ENCODE measurements at regions not wholly inside any gene's neighbourhood (a gene's known extent, or its start where the extent isn't known, plus 50 kb on each side); places are given as distances from the start of the nearest gene placed in this dataset.

DNA sequence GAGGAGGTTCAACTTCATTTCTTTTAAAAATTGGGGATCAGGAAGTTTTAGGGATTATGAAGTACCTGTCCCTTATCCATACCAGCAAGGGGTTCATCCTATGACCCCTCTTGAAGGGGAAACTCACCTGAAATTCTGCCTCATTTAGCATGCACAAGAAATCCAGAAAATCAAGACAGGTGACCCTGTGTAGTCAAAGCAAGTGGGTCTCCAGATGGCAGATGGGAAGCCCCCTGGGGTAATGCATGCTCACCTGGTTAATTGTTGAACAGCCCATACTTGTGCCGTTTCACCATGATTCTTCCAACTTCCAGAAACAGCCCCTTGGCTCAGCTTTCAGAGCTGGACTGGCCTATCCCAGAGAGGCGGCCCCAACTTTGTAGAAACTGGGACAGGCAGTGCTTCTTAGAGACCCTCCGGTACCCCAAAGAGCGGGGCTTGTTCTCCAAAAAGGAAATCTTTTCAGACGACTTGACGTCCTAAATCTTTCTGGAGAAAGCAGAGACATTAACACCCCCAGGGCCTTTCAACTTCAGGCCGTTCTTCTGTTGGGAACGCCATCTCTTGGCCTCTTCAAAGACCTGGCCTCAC is 66.3 kb upstream of the ESRRB start:
- no peaks in the 10 kb centered on the region for H3K27me3 ChIP-seq (ENCODE audit: control insufficient read depth, insufficient read depth, low read length)
- no peaks in the 10 kb centered on the region for H3K9me3 ChIP-seq (ENCODE audit: control insufficient read depth, low read length)
- no peak overlapping the region for H3K4me2 ChIP-seq (ENCODE audit: low read length)
- no peaks in the 10 kb centered on the region for H3K36me3 ChIP-seq (ENCODE audit: control insufficient read depth, insufficient read depth, low read length)
- H3K27ac ChIP-seq: no peak overlapping the region
- no peak overlapping the region for H3K9ac ChIP-seq
- TF ChIP-seq, protein P1, sequence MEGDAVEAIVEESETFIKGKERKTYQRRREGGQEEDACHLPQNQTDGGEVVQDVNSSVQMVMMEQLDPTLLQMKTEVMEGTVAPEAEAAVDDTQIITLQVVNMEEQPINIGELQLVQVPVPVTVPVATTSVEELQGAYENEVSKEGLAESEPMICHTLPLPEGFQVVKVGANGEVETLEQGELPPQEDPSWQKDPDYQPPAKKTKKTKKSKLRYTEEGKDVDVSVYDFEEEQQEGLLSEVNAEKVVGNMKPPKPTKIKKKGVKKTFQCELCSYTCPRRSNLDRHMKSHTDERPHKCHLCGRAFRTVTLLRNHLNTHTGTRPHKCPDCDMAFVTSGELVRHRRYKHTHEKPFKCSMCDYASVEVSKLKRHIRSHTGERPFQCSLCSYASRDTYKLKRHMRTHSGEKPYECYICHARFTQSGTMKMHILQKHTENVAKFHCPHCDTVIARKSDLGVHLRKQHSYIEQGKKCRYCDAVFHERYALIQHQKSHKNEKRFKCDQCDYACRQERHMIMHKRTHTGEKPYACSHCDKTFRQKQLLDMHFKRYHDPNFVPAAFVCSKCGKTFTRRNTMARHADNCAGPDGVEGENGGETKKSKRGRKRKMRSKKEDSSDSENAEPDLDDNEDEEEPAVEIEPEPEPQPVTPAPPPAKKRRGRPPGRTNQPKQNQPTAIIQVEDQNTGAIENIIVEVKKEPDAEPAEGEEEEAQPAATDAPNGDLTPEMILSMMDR (IDR thresholded peaks at IDR 0.05): no peak
- H3K4me3 ChIP-seq (ENCODE audit: low read depth, low read length): no peak overlapping the region
- no peaks in the 10 kb centered on the region for H3K79me2 ChIP-seq
- H3K4me1 ChIP-seq: no peaks in the 10 kb centered on the region
- H2AFZ ChIP-seq: no peak overlapping the region

DNA sequence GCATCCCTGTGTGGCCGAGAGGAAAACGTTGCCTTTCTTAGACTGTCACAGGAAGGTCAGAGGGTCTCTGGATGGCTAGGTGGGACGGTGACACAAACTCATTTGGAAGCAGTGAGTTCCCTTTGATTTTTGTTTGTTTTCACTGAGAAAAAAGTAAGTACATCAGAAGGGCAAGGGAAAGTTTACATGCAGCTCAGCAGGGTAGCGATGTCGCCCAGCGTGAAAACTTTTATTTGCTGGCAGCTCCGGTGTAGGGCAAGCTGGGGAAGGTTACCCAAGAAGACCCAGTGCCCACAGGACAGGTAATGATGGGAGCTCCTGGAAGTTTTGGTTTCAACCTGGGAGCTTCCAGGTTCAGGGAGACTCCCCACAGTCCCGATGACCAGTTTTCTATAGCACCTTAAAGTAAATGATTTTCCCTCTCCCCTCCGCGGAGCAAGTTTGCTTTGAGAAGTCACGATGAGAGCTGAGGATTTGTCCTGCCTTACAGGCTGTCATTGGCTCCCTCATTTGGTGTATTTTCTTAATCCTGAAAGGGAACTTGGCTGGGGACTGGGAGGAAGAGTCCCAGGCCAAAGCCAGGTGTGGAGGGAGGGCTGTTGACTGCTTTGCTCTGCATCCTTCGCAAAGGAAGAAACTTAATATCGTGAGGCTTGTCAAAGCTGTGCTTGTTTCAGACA is 64.7 kb upstream of the ESRRB start:
- Histone ChIP-seq H3K9ac (no peak overlapping the region), H3K9me3 (ENCODE audit: control insufficient read depth, low read length) (no peaks in the 10 kb centered on the region), H3K4me3 (ENCODE audit: low read depth, low read length) (no peak overlapping the region), H3K27me3 (ENCODE audit: control insufficient read depth, insufficient read depth, low read length) (no peaks in the 10 kb centered on the region), H3K4me2 (ENCODE audit: low read length) (no peak overlapping the region), H3K4me1 (no peaks in the 10 kb centered on the region), H3K27ac (no peak overlapping the region), H3K36me3 (ENCODE audit: control insufficient read depth, insufficient read depth, low read length) (no peaks in the 10 kb centered on the region), H3K79me2 (no peaks in the 10 kb centered on the region), H2AFZ (no peak overlapping the region)
- TF ChIP-seq, protein P1 (IDR thresholded peaks at IDR 0.05): no peak

DNA sequence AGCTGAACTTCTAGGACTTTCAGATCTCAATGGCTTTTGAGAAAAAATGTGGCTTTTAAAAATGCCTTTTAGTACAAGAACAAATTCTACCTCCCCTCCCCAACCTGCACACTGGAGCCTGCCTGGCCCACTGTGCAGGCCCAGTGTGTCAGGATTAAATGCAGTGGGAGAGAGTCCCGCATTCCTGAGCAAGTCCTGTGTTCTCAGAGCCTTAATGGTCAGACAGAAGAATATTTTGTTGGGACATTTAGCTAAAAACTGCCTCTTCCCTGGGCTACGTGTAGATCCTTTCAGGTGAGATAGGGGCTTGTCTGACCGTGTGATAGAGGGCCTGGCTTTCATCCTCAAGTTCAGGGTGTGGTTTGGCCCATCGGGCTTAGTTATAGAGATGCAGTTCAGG is 63.1 kb upstream of the ESRRB start:
- Histone ChIP-seq H3K9me3 (ENCODE audit: control insufficient read depth, low read length) (no peaks in the 10 kb centered on the region), H3K79me2 (no peaks in the 10 kb centered on the region), H3K4me2 (ENCODE audit: low read length) (no peak overlapping the region), H3K27ac (no peak overlapping the region), H2AFZ (no peak overlapping the region), H3K4me1 (no peaks in the 10 kb centered on the region), H3K27me3 (ENCODE audit: control insufficient read depth, insufficient read depth, low read length) (no peaks in the 10 kb centered on the region), H3K9ac (no peak overlapping the region), H3K4me3 (ENCODE audit: low read depth, low read length) (no peak overlapping the region), H3K36me3 (ENCODE audit: control insufficient read depth, insufficient read depth, low read length) (no peaks in the 10 kb centered on the region)
- TF ChIP-seq, protein P1 (IDR thresholded peaks at IDR 0.05): no peak

DNA sequence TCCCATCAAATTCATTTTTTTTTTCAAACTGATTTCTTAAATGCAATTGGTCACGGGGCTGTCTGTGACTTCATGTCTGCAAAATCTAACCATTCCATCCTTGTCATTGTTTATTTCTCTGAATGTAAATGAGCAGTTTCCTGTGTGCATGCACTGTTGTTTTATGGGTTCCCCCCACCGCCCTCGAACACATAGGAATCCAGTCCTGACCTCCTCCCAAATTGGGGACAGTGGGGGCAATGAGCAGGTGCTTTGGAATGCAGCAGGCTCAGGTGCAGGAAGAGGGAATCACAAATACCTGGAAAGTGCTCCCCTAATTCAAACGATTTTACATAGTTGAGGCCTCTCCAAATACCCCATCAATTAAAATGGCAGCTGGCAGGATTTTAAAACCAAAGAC is 62.6 kb upstream of the ESRRB start:
- TF ChIP-seq, protein P1 (IDR thresholded peaks at IDR 0.05): no peak
- Histone ChIP-seq H3K36me3 (ENCODE audit: control insufficient read depth, insufficient read depth, low read length) (no peaks in the 10 kb centered on the region), H3K9me3 (ENCODE audit: control insufficient read depth, low read length) (no peaks in the 10 kb centered on the region), H2AFZ (no peak overlapping the region), H3K4me2 (ENCODE audit: low read length) (no peak overlapping the region), H3K9ac (no peak overlapping the region), H3K4me1 (no peaks in the 10 kb centered on the region), H3K27ac (no peak overlapping the region), H3K79me2 (no peaks in the 10 kb centered on the region), H3K27me3 (ENCODE audit: control insufficient read depth, insufficient read depth, low read length) (no peaks in the 10 kb centered on the region), H3K4me3 (ENCODE audit: low read depth, low read length) (no peak overlapping the region)

DNA sequence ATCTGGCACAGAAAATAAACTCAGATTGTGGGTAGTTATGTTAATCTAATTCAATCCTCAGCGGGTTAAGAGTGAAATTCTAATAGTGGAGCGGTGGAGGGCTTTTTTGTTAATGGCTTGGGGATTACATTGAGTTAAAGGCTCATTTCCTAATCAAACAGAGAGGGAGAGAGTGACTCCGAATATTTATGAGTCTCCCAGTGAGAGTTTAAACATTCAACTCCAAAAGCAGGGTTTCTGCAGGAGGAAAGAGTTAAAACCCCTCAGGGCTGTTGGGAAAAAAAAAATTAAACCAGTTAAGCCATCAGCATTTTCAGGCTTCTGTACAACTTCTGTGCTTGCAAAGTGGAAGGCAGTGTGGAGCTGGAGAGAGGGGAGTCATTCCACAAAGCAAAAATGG is 62.1 kb upstream of the ESRRB start:
- no peaks in the 10 kb centered on the region for H3K79me2 ChIP-seq
- no peak overlapping the region for H3K9ac ChIP-seq
- H3K27me3 ChIP-seq (ENCODE audit: control insufficient read depth, insufficient read depth, low read length): no peaks in the 10 kb centered on the region
- H3K4me3 ChIP-seq (ENCODE audit: low read depth, low read length): no peak overlapping the region
- H3K9me3 ChIP-seq (ENCODE audit: control insufficient read depth, low read length): no peaks in the 10 kb centered on the region
- H3K4me2 ChIP-seq (ENCODE audit: low read length): no peak overlapping the region
- no peaks in the 10 kb centered on the region for H3K4me1 ChIP-seq
- TF ChIP-seq, protein P1 (IDR thresholded peaks at IDR 0.05): no peak
- H3K36me3 ChIP-seq (ENCODE audit: control insufficient read depth, insufficient read depth, low read length): no peaks in the 10 kb centered on the region
- H2AFZ ChIP-seq: no peak overlapping the region
- H3K27ac ChIP-seq: no peak overlapping the region

Measured in parathyroid adenoma (tissue), 2 donors.